ENCODE measurements at regions not wholly inside any gene's neighbourhood (a gene's known extent, or its start where the extent isn't known, plus 50 kb on each side); places are given as distances from the start of the nearest gene placed in this dataset.

GRCh38 chr7:47653550-47654411 is 71.9 kb upstream of the TNS3 start:
- TF ChIP-seq CTCF (IDR thresholded peaks at IDR 0.05), result no peak

DNA sequence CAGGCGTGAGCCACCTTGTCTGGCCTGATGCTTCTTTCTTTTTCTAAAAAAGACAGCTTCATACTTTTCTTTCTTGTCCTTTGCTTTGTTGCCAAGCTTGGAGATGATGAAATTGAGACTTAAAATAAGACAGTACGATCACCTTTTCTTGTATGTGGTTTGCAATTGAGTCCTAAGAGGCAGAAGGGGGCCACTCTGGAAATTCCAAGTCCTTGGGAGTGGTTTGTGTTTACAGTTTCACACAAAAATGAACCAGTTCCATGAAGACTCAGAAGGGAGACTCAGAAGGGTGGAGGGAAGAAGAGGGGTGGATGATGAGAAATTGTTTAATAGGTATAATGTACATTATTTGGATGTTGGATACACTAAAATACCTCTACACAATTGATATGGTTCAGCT is 70.7 kb upstream of the TNS3 start:
- TF ChIP-seq CTCF (IDR thresholded peaks at IDR 0.05), result no peak

- TF ChIP-seq CTCF (IDR thresholded peaks at IDR 0.05), result no peak
Measured at GRCh38 chr7:47651355-47652317, 69.7 kb upstream of the TNS3 start.

DNA sequence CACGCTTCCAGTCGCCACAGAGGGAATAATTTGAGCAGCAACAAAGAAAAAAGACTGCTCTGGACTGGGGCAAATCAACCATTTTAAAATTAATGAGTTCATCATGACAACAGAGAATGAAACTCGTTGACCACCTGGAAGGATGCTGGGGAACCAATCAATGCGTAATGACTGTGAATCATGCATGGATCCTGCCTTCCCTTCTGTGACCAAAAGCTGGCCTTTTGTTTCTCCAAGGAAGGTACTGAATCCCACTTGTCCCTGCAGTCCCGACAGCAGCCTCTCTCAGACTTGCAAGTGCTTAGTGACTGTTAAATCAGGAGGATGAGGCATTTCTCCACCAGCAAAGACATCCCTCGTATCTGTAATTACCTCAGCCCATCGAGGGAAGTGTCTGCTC is 68.0 kb upstream of the TNS3 start:
- no peak for TF ChIP-seq CTCF (IDR thresholded peaks at IDR 0.05)

GRCh38 chr7:47648275-47648925 is 66.5 kb upstream of the TNS3 start:
- no peak for TF ChIP-seq CTCF (IDR thresholded peaks at IDR 0.05)

GRCh38 chr7:47647918-47648250 is 66.0 kb upstream of the TNS3 start:
- TF ChIP-seq CTCF (IDR thresholded peaks at IDR 0.05), result no peak

GRCh38 chr7:47647181-47647917 is 65.4 kb upstream of the TNS3 start:
- no peak for TF ChIP-seq CTCF (IDR thresholded peaks at IDR 0.05)

Measured in LNCAP (cell line).